ENCODE measurements at regions not wholly inside any gene's neighbourhood (a gene's known extent, or its start where the extent isn't known, plus 50 kb on each side); places are given as distances from the start of the nearest gene placed in this dataset.
A peak's percentile ranks its signal among the peaks of the same experiment; 100 is the strongest.

DNA sequence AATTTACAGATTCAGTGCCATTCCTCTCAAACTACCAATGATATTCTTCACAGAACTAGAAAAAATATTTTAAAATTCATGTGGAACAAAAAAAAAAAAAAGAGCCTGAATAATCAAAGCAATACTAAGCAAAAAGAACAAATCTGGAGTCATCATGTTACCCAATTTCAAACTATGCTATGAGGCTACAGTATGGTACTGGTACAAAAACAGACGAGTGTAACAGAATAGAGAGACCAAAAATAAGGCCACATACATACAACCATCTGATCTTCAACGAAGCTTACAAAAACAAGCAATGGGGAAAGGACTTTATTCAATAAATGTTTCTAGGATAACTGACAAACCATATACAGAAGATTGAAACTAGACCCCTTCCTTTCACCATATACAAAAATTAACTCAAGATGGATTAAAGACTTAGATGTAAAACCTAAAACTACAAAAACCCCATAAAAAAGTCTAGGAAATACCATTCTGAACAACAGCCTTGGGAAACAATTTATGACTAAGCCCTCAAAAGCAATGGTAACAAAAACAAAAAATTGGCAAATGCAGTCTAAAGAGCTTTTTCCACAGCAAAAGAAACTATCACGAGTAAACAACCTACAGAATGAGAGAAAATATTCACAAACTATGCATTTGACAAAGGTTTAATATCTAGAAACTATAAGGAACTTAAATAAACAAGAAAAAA is 207.7 kb downstream of the PTN start:
- Histone ChIP-seq H2AFZ (no peak overlapping the region), H3F3A (ENCODE audit: insufficient read depth, low read depth) (no peaks in the 10 kb centered on the region), H3K27me3 (ENCODE audit: insufficient read depth, low read depth) (no peaks in the 10 kb centered on the region), H3K79me2 (ENCODE audit: low read depth) (no peaks in the 10 kb centered on the region), H3K4me3 (no peak overlapping the region), H3K4me2 (no peak overlapping the region), H3K9me2 (ENCODE audit: insufficient read depth) (no peaks in the 10 kb centered on the region), H3K9me3 (ENCODE audit: insufficient read depth, low read depth) (no peaks in the 10 kb centered on the region), H4K20me1 (ENCODE audit: insufficient read depth) (no peaks in the 10 kb centered on the region), H3K27ac (no peak overlapping the region), H3K4me1 (replicated peaks; ENCODE audit: insufficient read depth) (no peaks in the 10 kb centered on the region), H3K36me3 (ENCODE audit: low read depth) (no peaks in the 10 kb centered on the region)
- intact Hi-C loops (cut with micrococcal nuclease; ENCODE audit: unreplicated experiment) = no loop called here
- TF ChIP-seq, protein P1, sequence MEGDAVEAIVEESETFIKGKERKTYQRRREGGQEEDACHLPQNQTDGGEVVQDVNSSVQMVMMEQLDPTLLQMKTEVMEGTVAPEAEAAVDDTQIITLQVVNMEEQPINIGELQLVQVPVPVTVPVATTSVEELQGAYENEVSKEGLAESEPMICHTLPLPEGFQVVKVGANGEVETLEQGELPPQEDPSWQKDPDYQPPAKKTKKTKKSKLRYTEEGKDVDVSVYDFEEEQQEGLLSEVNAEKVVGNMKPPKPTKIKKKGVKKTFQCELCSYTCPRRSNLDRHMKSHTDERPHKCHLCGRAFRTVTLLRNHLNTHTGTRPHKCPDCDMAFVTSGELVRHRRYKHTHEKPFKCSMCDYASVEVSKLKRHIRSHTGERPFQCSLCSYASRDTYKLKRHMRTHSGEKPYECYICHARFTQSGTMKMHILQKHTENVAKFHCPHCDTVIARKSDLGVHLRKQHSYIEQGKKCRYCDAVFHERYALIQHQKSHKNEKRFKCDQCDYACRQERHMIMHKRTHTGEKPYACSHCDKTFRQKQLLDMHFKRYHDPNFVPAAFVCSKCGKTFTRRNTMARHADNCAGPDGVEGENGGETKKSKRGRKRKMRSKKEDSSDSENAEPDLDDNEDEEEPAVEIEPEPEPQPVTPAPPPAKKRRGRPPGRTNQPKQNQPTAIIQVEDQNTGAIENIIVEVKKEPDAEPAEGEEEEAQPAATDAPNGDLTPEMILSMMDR (conservative IDR thresholded peaks at IDR 0.05) = no peak
- no peak for TF ChIP-seq EZH2 (IDR thresholded peaks at IDR 0.05; ENCODE audit: low read depth)
- ChIA-PET CTCF (no interaction called here), POLR2A (ENCODE audit: unreplicated experiment) (no interaction called here)
- no TSS peak for BruUV-seq (replicated peaks)
- DNase-seq = no peak

DNA sequence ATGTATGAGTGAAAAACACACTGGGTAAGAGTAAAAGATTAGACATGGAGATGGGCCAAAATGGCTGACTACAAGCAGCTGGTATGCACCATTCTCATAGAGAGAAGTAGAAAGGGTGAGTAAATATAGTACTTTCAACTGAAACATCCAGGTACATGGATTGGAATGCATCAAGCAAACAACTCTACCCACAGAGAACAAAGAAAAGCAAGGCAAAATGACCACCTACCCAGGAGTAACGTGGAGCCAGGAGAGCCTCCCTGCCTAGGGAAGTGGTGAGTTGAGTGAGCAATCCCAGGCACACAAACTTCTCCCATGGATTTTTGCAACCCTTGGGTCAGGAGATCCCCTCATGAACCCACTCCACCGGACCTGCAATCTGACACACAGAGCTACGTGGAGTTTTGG is 212.8 kb downstream of the PTN start:
- TF ChIP-seq, protein P1 (conservative IDR thresholded peaks at IDR 0.05) = no peak
- TF ChIP-seq EZH2 (IDR thresholded peaks at IDR 0.05; ENCODE audit: low read depth) = no peak
- POLR2A ChIA-PET (ENCODE audit: unreplicated experiment) = no interaction called here

DNA sequence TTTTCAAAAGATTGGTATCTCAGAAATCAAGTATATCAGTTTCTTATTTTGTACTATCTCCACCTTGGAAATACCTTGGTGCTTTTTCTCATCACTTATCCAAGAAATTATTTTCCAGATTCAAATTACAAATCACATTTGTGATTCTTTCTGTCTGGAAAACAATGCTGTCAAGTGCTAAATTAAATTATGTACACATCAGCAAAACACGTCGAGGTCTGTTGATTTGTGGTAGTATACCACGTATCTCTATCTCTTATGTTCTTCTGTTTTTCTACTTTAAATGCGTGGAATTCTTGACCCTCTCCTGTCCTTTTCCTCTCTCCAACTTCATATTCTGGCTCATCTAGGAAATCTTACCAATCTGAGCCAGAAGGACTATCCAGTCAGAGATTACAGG is 214.5 kb downstream of the PTN start:
- intact Hi-C loops (cut with micrococcal nuclease; ENCODE audit: unreplicated experiment) = no loop called here
- no peaks in the 10 kb centered on the region for H3K27me3 ChIP-seq (ENCODE audit: insufficient read depth, low read depth)
- no peak overlapping the region for H3K4me3 ChIP-seq
- BruUV-seq (replicated peaks) = no TSS peak
- no peaks in the 10 kb centered on the region for H3K9me3 ChIP-seq (ENCODE audit: insufficient read depth, low read depth)
- H3K27ac ChIP-seq = no peak overlapping the region
- ChIA-PET CTCF (no interaction called here), POLR2A (ENCODE audit: unreplicated experiment) (no interaction called here)
- no peak for TF ChIP-seq EZH2 (IDR thresholded peaks at IDR 0.05; ENCODE audit: low read depth)
- TF ChIP-seq, protein P1 (conservative IDR thresholded peaks at IDR 0.05) = no peak
- H3K36me3 ChIP-seq (ENCODE audit: low read depth) = no peaks in the 10 kb centered on the region
- no peak overlapping the region for H3K4me2 ChIP-seq
- H3K79me2 ChIP-seq (ENCODE audit: low read depth) = no peaks in the 10 kb centered on the region
- no peak for DNase-seq
- no peak overlapping the region for H2AFZ ChIP-seq
- no peaks in the 10 kb centered on the region for H3K9me2 ChIP-seq (ENCODE audit: insufficient read depth)
- no peaks in the 10 kb centered on the region for H3K4me1 ChIP-seq (replicated peaks; ENCODE audit: insufficient read depth)
- H3F3A ChIP-seq (ENCODE audit: insufficient read depth, low read depth) = no peaks in the 10 kb centered on the region
- H4K20me1 ChIP-seq (ENCODE audit: insufficient read depth) = no peaks in the 10 kb centered on the region

More for the DNA sequence above, 212.8 kb downstream of the PTN start:
- Histone ChIP-seq H3K9me2 (ENCODE audit: insufficient read depth) (no peaks in the 10 kb centered on the region), H3F3A (ENCODE audit: insufficient read depth, low read depth) (no peaks in the 10 kb centered on the region), H2AFZ (peak overlapping the region; percentile 50; the same call in 1 of the 2 replicates), H3K4me3 (no peak overlapping the region), H3K4me2 (no peak overlapping the region), H3K27ac (no peak overlapping the region), H3K27me3 (ENCODE audit: insufficient read depth, low read depth) (no peaks in the 10 kb centered on the region), H3K36me3 (ENCODE audit: low read depth) (no peaks in the 10 kb centered on the region), H4K20me1 (ENCODE audit: insufficient read depth) (no peaks in the 10 kb centered on the region), H3K4me1 (replicated peaks; ENCODE audit: insufficient read depth) (no peaks in the 10 kb centered on the region), H3K79me2 (ENCODE audit: low read depth) (no peaks in the 10 kb centered on the region), H3K9me3 (ENCODE audit: insufficient read depth, low read depth) (no peaks in the 10 kb centered on the region)
- peak in 1 of 2 experiments; percentile 53 for DNase-seq
- CTCF ChIA-PET = no interaction called here
- intact Hi-C loops (cut with micrococcal nuclease; ENCODE audit: unreplicated experiment) = no loop called here
- BruUV-seq (replicated peaks) = no TSS peak
